IPS DF 4.7 (cell line): ENCODE measurements at regions not wholly inside any gene's neighbourhood (a gene's known extent, or its start where the extent isn't known, plus 50 kb on each side); places are given as distances from the start of the nearest gene placed in this dataset.

Experiments used
- DNase-seq: peaks from one replicate; pipeline ENCODE4 v3.0.0-alpha.2; 2013; ENCODE audit warnings: low spot score; ENCODE audit errors: extremely low read depth

GRCh38 chr1:87269921-87270320, 58.8 kb upstream of the LMO4 start:
- no peak for DNase-seq

DNA sequence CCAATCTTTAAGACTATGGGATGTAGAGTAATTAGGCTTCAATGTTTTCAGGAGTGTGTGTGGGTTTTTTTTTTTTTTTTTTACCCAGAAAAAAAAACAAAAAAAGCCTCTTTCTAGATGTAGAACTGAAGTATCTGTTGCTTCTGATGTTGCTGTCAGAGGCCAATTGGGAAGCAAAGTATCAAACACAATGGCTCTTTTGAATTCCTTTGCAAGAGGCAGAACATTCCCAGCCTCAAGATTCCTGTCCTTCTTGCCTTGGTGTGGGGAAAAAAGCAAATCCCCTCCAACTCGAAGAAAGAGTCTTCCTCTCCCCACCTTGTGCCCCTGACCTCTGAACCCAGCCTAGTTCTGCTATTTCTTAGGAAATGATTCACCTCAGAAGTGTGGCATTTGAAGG, 55.4 kb upstream of the LMO4 start:
- DNase-seq = no peak

DNA sequence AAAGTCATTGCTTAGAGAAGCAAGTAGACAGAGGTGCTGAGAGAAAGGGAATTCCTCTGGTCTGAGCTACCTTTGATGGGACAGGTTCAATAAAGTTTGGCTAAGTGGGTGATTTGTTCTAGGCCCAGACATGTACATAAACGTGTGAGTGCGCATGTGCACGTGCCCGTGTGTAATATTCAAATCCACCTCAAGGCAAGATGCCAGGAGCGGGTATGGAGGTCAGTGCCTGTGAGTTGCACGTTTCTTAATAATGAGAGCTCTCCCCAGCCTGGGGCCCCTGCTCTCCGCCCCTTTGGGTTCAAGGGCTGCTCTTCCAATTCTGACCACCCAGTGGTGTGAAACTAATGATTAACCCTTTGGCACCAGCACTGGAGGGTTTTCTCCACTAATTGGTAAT, 53.8 kb upstream of the LMO4 start:
- DNase-seq = no peak

DNA sequence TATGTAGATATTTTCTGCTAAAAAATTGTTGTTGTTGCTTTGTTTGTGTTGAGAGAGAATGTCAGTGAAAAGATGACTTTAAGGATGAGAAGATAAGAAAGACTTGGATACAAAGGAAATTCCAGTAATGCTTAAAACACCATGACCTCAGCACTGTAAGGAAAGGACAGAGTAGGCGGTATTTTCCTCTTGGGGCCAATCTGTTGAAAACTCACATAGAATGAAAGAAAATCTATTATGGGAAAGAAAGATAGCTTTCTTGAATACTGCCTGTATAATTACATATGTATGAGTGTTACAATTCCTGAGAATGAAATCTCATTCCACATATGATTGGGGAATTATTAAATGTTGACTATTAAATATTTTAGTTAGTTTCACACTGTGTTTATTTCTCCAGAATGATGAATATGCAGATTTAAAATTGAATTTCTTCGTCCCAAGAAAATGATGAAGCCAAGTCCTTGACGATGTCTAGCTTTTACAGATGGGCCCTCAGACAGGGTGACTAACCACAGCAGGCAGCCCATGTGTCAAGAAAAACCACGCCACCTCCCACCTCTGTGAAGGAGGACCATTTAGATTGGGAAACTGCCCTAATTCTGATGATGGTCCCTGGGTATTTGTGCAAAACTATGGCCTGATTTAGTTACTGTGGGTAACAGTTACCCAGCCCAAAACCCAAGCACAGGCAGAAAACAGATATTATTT, 49.7 kb upstream of the LMO4 start:
- no peak for DNase-seq
